A549 (cell line): ENCODE measurements at regions not wholly inside any gene's neighbourhood (a gene's known extent, or its start where the extent isn't known, plus 50 kb on each side); places are given as distances from the start of the nearest gene placed in this dataset.

Source experiments
- ATAC-seq, 2 experiments: fragments of 200-7000 bp in 1 of 2; fragments of >200 bp in 1 of 2; cut with Nextera tagmentation in 1 of 2; cut with Tn5 transposase in 1 of 2; 3 replicates each; pipeline versions ENCODE4 v1.8.0 to v1.9.1; 2018 to 2020; ENCODE audit warnings: mild to moderate bottlenecking in 1 of 2, moderate library complexity in 1 of 2
- CTCF ChIA-PET: fragments of 300-600 bp; sonication (Branson Sonifier 250); formaldehyde crosslinking; extraction: SDS; loops from one replicate; lab custom pipeline; 2021; ENCODE audit warnings: antibody characterized with exemption, inconsistent platforms; lab: Yijun Ruan, JAX
- POLR2A ChIA-PET: fragments of 350-600 bp; formaldehyde crosslinking; extraction: SDS; loops from one replicate; lab custom pipeline; 2021; ENCODE audit warnings: antibody characterized with exemption, inconsistent platforms; lab: Yijun Ruan, JAX
- DNase-seq, 2 experiments: peaks; one replicate each; pipeline versions ENCODE4 v3.0.0 to v3.0.0-alpha.2; 2011 to 2016; ENCODE audit warnings: low read depth in 1 of 2, low spot score in 1 of 2
- FAIRE-seq: peaks from 2 replicates; lab custom pipeline; 2011; peaks lifted over from hg19 to GRCh38; lab: Jason Lieb, UNC
- H3K27ac ChIP-seq, 2 experiments: fragments of >200 bp; sonication (Bioruptor Twin); formaldehyde crosslinking; 3 replicates each; pipeline ENCODE4 v1.5.1; 2016 to 2017
- H3K4me1 ChIP-seq: fragments of >200 bp; sonication (Bioruptor Twin); formaldehyde crosslinking; 3 replicates; pipeline ENCODE4 v1.6.1; 2016
- H3K4me2 ChIP-seq: fragments of >200 bp; sonication (Bioruptor Twin); formaldehyde crosslinking; 3 replicates; pipeline ENCODE4 v1.6.1; 2016
- H3K4me3 ChIP-seq: fragments of >200 bp; sonication (Bioruptor Twin); formaldehyde crosslinking; 3 replicates; pipeline ENCODE4 v1.5.1; 2016
- H3K9me3 ChIP-seq: fragments of >200 bp; sonication (Bioruptor Twin); formaldehyde crosslinking; 3 replicates; pipeline ENCODE4 v1.6.1; 2016
- CBX2 ChIP-seq: fragments of 200-600 bp; sonication (generic); IDR thresholded peaks from 2 replicates; pipeline ENCODE4 v1.6.1; 2016; ENCODE audit warnings: low read depth, mild to moderate bottlenecking, borderline replicate concordance
- CEBPB ChIP-seq, 2 experiments: fragments of >200 bp in 1 of 2; sonication (Bioruptor Twin) in 1 of 2; formaldehyde crosslinking in 1 of 2; IDR thresholded peaks; 2 replicates each; pipeline ENCODE4 v1.6.1; 2012 to 2016
- EP300 ChIP-seq, 2 experiments: fragments of >200 bp; sonication (Bioruptor Twin); formaldehyde crosslinking; IDR thresholded peaks; 2 replicates in 1 of 2; 3 replicates in 1 of 2; pipeline ENCODE4 v1.6.1; 2016 to 2017
- FOSL2 ChIP-seq, 2 experiments: fragments of 450-650 bp in 1 of 2; fragments of >200 bp in 1 of 2; sonication (Bioruptor Twin) in 1 of 2; formaldehyde crosslinking; IDR thresholded peaks; 2 replicates each; pipeline versions ENCODE4 v1.5.0 to v1.6.1; 2016 to 2020; ENCODE audit warnings: mild to moderate bottlenecking in 1 of 2, moderate library complexity in 1 of 2
- GATA3 ChIP-seq: IDR thresholded peaks from 2 replicates; pipeline ENCODE4 v1.6.1; 2012; ENCODE audit warnings: borderline replicate concordance
- HOXB5 ChIP-seq: fragments of 250-450 bp; sonication (Bioruptor Pico); IDR thresholded peaks from 2 replicates; pipeline ENCODE4 v1.5.0; 2020; ENCODE audit warnings: mild to moderate bottlenecking, moderate library complexity
- JUN ChIP-seq, 2 experiments: fragments of >200 bp; sonication (Bioruptor Twin); formaldehyde crosslinking; IDR thresholded peaks; 2 replicates in 1 of 2; 3 replicates in 1 of 2; pipeline ENCODE4 v1.6.1; 2016 to 2017
- JUNB ChIP-seq: fragments of >200 bp; sonication (Bioruptor Twin); formaldehyde crosslinking; IDR thresholded peaks from 2 replicates; pipeline ENCODE4 v1.6.1; 2016
- MAFK ChIP-seq: fragments of 450-650 bp; IDR thresholded peaks from 2 replicates; pipeline ENCODE4 v1.6.1; 2014; ENCODE audit not compliant: partially characterized antibody
- MAZ ChIP-seq: fragments of 150-350 bp; IDR thresholded peaks from 2 replicates; pipeline ENCODE4 v1.6.1; 2014; ENCODE audit warnings: antibody characterized with exemption, low read depth, low read length, borderline replicate concordance
- RAD21 ChIP-seq, 2 experiments: fragments of >200 bp in 1 of 2; sonication (Bioruptor Twin) in 1 of 2; formaldehyde crosslinking in 1 of 2; IDR thresholded peaks in 1 of 2; conservative IDR thresholded peaks in 1 of 2; 2 replicates in 1 of 2; 3 replicates in 1 of 2; pipeline ENCODE4 v1.6.1; 2012 to 2018; ENCODE audit warnings: inconsistent platforms in 1 of 2
- RARB ChIP-seq: fragments of 250-450 bp; sonication (Bioruptor Pico); IDR thresholded peaks from 2 replicates; pipeline ENCODE4 v1.8.0; 2021; ENCODE audit warnings: mild to moderate bottlenecking, moderate library complexity
- TFCP2L1 ChIP-seq: fragments of 250-450 bp; sonication (Bioruptor Pico); IDR thresholded peaks from 2 replicates; pipeline ENCODE4 v1.5.0; 2021; ENCODE audit warnings: mild to moderate bottlenecking
- TP53 ChIP-seq: fragments of 250-450 bp; sonication (Bioruptor Pico); IDR thresholded peaks from 2 replicates; pipeline ENCODE4 v1.5.0; 2021; ENCODE audit warnings: mild to moderate bottlenecking, moderate library complexity
- ZC3H11A ChIP-seq: fragments of 450-650 bp; IDR thresholded peaks from 2 replicates; pipeline ENCODE4 v1.6.1; 2014; ENCODE audit warnings: antibody characterized with exemption, mild to moderate bottlenecking
- ZFP36 ChIP-seq: fragments of 450-650 bp; IDR thresholded peaks from 2 replicates; pipeline ENCODE4 v1.6.1; 2014; ENCODE audit warnings: borderline replicate concordance; ENCODE audit not compliant: partially characterized antibody
- ZSCAN20 ChIP-seq: fragments of 250-450 bp; sonication (Bioruptor Pico); IDR thresholded peaks from 2 replicates; pipeline ENCODE4 v1.8.0; 2022; ENCODE audit warnings: mild to moderate bottlenecking, moderate library complexity
- WGBS: methylation state at CpG from one replicate; pipeline ENCODE4 v1.1.6; 2017; ENCODE audit errors: missing lambda C conversion rate; 5-methylcytosine and 5-hydroxymethylcytosine counted together
- TF ChIP-seq, protein P1 (sequence below): fragments of 250-450 bp; sonication (Bioruptor Pico); IDR thresholded peaks from 2 replicates; pipeline ENCODE4 v1.5.0; 2020; ENCODE audit warnings: low read depth, mild to moderate bottlenecking, moderate library complexity
- TF ChIP-seq, protein P2 (sequence below): IDR thresholded peaks from 2 replicates; pipeline ENCODE4 v1.6.1; 2012
- TF ChIP-seq, protein P3 (sequence below): fragments of >200 bp; sonication (Bioruptor Twin); formaldehyde crosslinking; IDR thresholded peaks from 3 replicates; pipeline ENCODE4 v1.6.1; 2016
- TF ChIP-seq, protein P4 (sequence below): fragments of >200 bp; sonication (Bioruptor Twin); formaldehyde crosslinking; IDR thresholded peaks from 2 replicates; pipeline ENCODE4 v1.6.1; 2016
- TF ChIP-seq, protein P5 (sequence below): IDR thresholded peaks from 2 replicates; pipeline ENCODE4 v1.6.1; 2012

DNA sequence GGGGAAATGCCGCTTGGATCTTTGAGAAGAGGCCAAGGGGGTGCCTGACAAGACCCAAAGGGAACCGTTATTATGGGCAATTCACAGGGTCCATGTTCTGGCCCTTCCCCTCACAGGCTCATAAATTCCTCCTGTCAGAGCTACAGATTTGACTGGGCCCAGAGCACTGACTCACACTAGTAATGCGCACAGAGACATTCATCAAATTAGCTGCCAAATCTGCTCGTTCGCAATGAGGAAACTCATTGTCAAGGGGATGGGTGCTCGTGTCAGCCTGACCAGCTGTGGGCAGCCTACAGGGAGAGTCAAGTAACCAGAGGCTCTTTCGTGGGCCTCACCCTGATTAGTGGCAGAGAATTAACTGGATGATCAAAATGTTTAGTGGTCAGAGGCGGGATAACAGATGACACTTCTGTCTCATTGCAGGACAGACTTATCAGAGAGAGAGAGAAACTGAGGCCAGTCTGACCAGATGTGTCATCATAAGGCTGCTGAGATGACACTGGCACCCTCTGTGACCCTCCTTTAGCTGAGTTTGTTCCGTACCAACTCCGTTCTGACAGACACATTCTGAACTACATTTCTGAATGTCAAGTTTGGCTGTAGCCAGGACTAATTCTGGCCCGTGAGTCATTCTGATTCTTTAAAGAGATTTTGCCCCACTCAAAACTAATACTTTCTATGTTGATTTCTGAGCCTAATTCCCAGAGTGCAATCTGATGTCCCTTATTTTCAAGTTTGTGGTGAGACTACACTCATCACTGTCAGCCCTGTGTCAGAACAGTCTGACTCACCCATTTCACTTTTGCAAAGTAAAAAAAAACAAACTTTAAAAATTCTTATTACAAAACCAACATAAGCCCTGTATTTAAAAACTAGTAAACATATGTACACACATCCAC lies 377.1 kb downstream of the ACTL7B start (continued):
- TF ChIP-seq, protein P1, sequence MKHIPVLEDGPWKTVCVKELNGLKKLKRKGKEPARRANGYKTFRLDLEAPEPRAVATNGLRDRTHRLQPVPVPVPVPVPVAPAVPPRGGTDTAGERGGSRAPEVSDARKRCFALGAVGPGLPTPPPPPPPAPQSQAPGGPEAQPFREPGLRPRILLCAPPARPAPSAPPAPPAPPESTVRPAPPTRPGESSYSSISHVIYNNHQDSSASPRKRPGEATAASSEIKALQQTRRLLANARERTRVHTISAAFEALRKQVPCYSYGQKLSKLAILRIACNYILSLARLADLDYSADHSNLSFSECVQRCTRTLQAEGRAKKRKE (CRISPR knock-in tag): no peak
- no peak for TF ChIP-seq ZC3H11A

GRCh38 chr9:108477529-108478006 lies 378.2 kb downstream of the ACTL7B start:
- peak; percentile 26 to 82 for DNase-seq
- Histone ChIP-seq H3K4me1 (peaks cover 58% of the 10 kb centered on the region), H3K9me3 (no peaks in the 10 kb centered on the region), H3K4me3 (no peak overlapping the region), H3K27ac (peak overlapping the region; percentile 52 to 66; a peak in 5 of 6 replicates)
- peak; percentile 39 to 61; a peak in 4 of 6 replicates for ATAC-seq
- WGBS: 8% methylated on average over 6 of the region's 6 CpGs
- CTCF ChIA-PET: interaction anchor here (1.4 to 2.8 kb wide), 3 partner anchors 9 to 100 kb away, joined by 3 to 11 read pairs (median 3); no protein-coding TSS in a partner anchor
- peak; percentile 87 for FAIRE-seq
- POLR2A ChIA-PET: interaction anchor here (1.3 kb wide), 1 partner anchor 33 kb away, joined by 3 read pairs; no protein-coding TSS in a partner anchor
- TF ChIP-seq ZSCAN20 (CRISPR knock-in tag) (no peak), EP300 (IDR thresholded peaks at IDR 0.05) (peak; percentile 60 to 74; a peak in 3 of 5 replicates), JUNB (peak; percentile 96), FOSL2 (IDR thresholded peaks at IDR 0.05) (peak; percentile 96), FOSL2 (CRISPR knock-in tag; IDR thresholded peaks at IDR 0.05) (peak; percentile 99), ZFP36 (no peak), TFCP2L1 (no peak), HOXB5 (CRISPR knock-in tag) (no peak), TP53 (CRISPR knock-in tag) (no peak), CBX2 (no peak), RARB (peak; percentile 49; the same call in 1 of the 2 replicates), RAD21 (conservative IDR thresholded peaks at IDR 0.05 in 1 of 2, IDR thresholded peaks at IDR 0.05 in 1 of 2) (peak in 1 of 2 experiments; percentile 4; a peak in 1 of 5 replicates), GATA3 (peak; percentile 94), CEBPB (IDR thresholded peaks at IDR 0.05) (peak; percentile 88 to 98), MAFK (peak; percentile 79), MAZ (no peak), JUN (IDR thresholded peaks at IDR 0.05) (peak; percentile 63 to 69; a peak in 4 of 5 replicates)
- TF ChIP-seq, protein P2, sequence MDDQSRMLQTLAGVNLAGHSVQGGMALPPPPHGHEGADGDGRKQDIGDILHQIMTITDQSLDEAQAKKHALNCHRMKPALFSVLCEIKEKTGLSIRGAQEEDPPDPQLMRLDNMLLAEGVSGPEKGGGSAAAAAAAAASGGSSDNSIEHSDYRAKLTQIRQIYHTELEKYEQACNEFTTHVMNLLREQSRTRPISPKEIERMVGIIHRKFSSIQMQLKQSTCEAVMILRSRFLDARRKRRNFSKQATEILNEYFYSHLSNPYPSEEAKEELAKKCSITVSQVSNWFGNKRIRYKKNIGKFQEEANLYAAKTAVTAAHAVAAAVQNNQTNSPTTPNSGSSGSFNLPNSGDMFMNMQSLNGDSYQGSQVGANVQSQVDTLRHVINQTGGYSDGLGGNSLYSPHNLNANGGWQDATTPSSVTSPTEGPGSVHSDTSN: peak; percentile 51; the same call in 1 of the 2 replicates
- TF ChIP-seq, protein P3, sequence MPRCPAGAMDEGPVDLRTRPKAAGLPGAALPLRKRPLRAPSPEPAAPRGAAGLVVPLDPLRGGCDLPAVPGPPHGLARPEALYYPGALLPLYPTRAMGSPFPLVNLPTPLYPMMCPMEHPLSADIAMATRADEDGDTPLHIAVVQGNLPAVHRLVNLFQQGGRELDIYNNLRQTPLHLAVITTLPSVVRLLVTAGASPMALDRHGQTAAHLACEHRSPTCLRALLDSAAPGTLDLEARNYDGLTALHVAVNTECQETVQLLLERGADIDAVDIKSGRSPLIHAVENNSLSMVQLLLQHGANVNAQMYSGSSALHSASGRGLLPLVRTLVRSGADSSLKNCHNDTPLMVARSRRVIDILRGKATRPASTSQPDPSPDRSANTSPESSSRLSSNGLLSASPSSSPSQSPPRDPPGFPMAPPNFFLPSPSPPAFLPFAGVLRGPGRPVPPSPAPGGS: peak; percentile 76; the same call in 1 of the 3 replicates
- TF ChIP-seq, protein P4, sequence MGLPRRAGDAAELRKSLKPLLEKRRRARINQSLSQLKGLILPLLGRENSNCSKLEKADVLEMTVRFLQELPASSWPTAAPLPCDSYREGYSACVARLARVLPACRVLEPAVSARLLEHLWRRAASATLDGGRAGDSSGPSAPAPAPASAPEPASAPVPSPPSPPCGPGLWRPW: 0 out of 2 replicates have a peak, but pooled peaks have one; percentile 42
- TF ChIP-seq, protein P5, sequence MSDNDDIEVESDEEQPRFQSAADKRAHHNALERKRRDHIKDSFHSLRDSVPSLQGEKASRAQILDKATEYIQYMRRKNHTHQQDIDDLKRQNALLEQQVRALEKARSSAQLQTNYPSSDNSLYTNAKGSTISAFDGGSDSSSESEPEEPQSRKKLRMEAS: peak; percentile 84
- TF ChIP-seq, all 56 proteins: peak for 13
- peak overlapping the region; percentile 73 for H3K4me2 ChIP-seq
